Activated CD4-positive, alpha-beta T cell treated with anti-CD3 and anti-CD28 coated beads, Interleukin-2, amount 50 U/mL, for 1 hour (primary cell): ENCODE measurements at regions not wholly inside any gene's neighbourhood (a gene's known extent, or its start where the extent isn't known, plus 50 kb on each side); places are given as distances from the start of the nearest gene placed in this dataset.

Source experiments
- DNase-seq: peaks from one replicate; pipeline ENCODE4 v3.0.0-alpha.2; 2020

DNA sequence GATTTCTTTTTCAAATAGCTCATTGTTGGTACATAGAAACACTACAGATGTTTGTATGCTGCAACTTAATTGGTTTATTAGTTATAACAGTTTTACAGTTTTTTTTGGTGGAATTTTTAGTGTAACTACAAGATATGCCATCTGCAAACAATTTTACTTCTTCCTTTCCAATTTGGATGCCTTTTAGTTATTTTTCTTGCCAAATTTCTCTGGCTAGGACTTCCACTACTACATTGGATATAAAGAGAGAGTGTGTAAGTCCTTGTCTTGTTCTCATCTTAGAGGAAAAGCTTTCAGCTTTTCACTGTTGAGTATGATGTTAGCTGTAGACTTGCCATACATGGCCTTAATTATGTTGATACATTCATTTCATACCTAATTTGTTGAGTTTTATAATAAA is 143.6 kb upstream of the EOMES start:
- DNase-seq: no peak

DNA sequence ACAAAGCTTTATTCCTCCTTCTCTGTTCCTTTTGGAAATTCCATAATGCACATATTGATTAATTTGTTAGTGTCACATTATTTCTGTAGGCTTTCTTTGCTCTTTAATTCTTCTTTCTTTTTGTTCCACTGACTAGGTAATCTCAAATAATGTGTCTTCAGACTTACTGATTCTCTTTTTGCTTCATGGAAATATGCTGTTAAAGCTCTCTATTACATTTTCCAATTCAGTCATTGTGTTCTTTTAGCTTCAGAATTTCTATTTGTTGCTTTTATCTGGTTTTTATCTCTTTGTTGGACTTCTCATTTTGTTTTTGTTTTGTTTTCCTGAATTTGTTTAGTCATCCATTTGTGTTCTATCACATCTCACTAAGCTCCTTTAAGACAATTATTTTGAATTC is 147.0 kb upstream of the EOMES start:
- DNase-seq: no peak

DNA sequence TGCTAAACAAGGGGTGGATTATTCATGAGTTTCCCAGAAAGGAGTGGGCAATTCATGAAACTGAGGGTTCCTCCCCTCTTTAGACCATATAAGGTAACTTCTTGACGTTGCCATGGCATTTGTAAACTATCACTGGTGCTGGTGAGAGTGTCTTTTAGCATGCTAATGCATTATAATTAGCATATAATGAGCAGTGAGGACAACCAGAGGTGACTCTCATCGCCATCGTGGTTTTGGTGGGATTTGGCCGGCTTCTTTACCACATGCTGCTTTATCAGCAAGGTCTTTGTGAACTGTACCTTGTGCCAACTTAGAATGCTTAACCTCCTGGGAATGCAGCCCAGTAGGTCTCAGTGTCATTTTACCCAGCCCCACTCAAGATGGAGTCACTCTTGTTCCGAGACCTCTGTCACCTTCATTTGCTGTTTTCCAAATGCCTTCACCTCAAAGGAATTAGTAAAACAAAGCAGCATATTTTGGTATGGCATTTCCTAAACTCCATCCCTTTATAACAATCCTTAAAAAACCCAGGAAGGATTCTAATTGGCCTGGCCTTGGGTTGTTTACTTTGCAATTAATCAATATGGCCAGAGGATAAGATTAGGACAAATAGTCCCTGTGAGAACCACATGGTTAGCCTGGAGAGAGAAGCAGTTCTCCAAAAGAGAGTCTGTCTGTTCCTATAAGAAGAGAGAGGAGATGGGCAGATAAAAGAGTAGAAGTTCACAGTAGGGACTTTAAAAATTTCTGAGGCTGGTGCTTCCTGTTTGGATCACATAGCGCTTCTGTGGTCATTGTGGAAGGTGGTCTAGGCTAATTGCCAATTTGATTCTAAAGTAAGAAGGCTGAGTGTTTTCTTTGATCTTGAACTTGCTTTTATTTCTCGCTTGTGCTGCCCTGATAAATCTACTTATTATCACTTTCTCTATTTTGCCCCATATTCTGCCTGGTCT is 155.2 kb upstream of the EOMES start:
- DNase-seq: no peak

DNA sequence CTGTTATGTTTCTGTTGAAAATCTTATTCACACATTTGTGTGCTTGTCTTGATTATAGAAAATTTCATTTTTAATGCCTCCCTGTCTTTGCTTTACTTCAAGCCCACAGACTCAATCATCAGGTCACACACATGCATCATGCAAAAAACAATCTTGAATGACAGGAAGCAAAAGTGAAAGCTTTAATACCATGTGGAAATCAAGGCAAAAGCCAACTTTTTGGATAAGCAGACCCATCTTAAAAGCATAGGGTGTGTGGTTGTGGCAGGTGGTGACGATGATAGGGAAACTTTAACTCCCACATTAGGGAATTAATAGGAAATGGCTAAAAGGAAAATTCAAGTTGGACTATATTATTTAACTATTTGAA is 155.9 kb upstream of the EOMES start:
- no peak for DNase-seq

DNA sequence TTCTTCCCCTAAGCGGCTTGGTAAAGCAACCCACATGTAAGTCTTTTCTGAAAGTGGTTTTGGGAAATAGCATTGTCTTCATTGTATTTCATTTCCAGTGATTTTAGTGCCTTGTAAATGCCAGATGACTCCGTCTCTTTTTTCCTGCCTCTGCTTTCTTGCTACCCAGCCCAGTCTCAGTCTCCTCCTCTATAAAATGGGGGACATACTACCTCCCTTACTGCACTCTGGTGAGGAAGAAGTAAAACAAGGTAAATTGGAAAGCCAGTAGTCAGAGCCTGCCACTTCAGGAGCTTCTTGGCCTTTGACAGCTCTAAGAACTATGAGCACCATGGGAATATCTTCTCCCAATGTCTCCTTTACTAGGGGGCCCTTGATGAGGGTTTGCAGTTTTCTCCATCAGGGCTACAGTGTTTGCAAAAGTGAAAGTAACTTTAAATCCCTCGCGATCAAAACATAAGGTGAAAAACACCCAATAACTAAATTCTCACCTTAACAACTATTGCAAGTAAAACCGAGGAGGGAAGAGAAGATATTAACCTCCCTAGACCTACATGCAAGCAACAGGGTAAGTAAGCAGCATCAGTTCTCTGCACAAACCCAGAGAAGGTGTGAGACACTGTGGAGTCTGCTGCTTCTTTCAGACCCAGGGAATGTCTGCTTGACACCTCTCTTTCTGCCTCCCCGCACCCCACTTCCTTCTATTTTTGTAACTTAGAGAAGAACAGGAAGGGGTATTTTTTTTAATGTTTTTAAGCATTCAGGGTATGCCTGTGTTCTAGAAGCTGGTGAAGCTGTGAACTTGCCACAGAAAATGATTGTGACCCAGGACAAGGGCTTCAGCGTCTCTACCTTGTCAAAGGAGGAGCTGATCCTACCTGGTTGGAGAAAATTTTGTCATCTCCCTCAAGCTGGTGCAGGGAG is 159.1 kb upstream of the EOMES start:
- DNase-seq: peak; percentile 22

DNA sequence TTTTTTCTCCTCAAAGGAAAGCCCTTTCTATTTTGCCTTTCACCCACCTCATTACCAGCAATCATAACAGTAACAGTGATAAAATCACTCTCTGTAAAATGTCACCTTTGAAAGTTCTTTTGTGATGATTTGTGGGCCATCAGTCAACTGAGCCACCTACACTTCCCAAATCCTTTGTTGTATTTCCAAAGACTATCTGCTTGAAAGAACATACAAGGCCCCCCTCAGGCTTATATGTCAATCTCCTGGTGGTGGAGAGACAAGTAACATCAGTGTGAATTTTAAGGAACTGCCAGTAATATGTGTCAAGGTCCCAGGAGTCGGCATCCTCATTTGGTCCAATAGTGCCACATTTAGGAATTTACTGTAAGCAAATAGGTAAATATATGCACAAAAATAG is 161.1 kb upstream of the EOMES start:
- DNase-seq: no peak

DNA sequence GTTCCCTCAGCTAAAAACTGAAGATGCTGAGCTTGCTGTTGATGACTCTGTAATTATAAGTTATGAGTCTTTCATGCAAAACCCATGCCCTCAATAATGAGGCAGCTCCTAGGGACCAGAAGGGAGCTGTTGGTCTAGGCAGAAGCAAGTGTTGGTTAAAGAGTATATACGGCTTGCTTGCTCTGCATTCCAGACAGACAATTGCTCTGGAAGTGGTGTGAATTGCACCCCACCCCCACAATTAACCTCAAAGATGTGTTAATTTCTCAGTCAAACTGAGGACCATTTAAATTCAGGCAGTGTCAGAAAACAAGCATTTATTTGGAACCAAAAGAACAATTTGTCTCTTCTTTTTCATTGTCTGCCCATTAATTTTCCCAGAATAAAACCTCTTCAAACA is 163.5 kb upstream of the EOMES start:
- DNase-seq: no peak

DNA sequence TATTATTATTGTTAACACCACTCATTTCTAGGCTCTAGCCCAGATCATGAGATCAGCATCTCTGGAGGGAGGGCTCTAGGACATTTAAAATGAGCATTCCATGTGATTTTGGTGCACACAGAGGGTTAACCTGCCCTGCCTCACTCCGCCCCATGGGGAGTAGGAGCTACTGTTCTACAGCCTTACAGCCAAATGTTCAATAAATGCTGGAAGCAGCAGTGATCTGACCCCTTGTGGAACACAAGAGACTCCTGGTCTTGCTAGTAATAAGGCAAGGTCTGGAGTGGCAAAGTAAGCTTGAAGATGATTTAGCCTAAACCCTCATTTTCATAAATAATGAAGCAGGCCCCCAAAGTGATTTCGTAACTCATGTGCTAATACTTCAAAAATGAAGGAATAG is 166.4 kb upstream of the EOMES start:
- no peak for DNase-seq

DNA sequence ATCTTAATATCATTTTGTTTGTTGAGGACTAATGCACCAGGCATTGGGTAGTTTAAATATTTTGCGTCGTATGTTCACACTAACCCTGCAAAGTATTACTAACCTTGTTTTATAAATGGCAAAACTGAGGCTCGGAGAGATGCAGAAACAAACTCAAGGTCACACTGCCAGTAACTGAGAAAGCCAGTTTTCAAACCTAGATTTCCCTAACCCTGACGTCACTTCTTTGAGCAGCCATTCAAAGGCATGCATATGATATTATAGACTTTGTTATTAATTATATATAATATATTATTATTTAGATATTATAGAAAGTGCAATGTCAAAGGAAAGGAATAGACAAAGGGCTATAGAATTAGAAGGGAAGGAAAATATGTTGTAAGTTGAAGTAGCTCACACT is 167.6 kb upstream of the EOMES start:
- no peak for DNase-seq

DNA sequence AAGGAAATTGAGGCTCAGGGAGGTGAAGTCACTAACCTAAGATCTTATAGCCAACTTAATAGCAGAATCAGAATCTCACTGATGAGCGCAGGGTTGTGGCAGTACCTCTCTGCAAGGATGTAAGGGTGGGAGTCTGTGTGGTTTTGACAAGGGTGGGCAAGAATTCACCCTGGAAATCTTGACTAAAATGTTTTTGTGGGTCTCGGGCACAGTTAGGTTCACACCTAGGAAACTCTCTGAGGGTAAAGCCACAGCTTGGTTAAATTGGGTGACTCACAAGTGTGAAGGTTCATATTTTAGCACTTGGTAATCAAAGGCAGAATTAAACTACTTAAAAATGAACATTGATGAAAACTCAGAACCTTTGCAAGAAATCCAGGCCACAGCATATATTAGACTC is 178.2 kb upstream of the EOMES start:
- no peak for DNase-seq

DNA sequence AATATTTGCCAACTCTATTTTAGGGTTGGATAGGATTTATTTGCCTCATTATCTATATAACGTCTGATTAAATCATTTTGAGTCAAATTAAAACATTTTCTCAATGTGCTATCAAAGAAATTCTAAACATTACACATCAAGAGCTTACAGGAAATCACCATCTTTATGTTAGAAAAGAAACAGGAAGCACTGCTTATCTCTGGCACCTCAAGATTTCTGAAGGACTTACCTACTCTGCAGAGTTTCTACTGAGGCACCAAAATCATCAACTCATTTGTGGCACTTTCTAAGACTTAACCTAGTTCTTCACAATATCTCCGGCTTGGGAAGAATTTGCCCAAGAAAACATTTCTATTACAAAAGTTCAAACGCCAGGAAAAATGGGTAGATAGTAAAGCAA is 181.3 kb upstream of the EOMES start:
- no peak for DNase-seq

DNA sequence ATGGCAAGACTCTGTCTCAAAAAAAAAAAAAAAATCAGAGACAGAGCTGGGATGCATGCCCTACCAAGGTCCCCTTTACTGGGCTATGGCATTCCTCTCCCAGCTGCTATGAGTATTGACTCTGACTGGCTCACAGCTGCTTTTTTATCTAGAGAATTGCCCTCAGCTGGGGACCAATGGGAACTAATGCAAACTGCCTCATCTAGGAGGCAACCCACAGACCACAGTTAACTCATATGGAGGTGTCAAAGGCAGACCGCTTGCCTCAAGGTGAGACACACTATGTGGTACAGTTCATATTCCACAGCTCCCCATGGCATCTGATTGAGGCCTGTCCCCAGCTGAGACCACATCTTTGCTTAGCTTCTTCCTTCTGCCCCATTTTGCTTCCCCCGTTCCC is 183.5 kb upstream of the EOMES start:
- DNase-seq: no peak

DNA sequence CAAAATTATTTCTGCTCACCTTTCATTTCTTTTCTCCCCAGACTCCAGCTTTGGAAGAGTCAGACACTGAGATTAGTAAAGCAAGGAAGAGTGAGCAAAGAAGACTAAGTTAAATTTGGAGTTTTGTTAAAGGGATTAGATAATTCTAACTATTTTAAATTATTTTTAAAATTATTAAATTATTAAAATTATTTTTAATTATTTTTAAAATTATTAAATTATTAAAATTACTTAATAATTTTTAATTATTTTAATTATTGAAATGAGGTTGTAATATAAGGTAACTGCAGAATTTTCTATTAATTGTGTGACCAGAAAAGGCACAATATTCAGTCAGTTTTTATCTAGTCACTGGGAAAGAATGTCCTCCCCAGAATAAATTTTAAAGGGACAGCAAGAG is 185.0 kb upstream of the EOMES start:
- no peak for DNase-seq

DNA sequence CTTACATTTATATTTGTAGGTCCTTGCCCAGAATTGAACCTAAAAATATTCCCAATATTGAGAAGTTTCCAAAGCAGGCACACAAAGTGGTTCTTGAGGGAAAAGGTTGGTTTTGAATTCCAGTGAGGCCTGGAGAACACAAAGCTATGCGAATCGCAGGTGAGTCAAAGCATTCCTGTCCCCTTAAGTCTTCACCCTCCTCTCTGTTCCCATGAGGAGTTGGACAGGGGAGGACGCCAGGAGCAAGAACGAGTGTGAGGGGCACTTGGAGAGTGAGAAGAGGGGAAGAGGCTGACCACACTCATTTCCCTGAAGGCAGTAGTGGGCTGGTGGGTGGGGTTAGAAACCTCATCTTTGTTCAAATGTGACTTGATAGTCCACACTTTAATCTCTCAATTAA is 185.8 kb upstream of the EOMES start:
- no peak for DNase-seq

DNA sequence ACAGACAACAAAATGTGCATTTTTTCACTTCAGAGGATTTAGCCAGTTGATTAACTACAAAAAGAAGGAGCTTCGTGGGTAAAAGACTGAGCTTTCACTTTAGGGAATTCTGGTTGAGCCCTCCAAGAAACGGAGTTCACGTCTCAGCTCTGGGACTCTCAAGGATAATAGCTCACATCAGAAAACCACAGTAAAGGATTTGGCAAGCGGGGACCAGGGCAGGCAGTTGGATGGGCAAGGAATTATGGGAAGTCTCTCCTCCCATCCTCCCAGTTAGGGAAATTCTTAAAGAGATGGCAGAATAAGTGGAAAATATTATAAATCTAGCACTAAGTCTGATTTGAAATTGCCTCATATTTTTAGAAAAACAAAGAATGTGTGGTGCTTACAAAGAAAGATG is 188.3 kb upstream of the EOMES start:
- no peak for DNase-seq

DNA sequence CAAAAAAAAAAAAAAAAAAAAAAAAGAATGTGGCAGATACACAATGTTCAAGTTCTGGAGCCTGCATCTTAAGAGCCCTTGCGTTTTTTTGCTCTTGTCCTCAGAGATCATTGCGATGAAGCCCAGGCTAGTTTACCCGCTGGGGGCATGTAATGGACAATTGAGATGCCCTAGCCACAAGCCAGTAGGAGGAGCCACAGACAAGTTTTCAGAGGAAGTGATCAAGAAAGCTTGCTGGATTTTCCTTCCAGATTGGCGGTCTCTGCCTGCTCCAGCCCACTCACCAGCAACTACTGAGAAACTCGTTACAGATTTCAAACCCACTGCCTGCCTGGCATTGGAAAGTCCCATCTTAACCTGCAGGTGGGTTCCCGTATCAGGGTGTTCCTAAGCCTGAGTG is 192.1 kb upstream of the EOMES start:
- no peak for DNase-seq

DNA sequence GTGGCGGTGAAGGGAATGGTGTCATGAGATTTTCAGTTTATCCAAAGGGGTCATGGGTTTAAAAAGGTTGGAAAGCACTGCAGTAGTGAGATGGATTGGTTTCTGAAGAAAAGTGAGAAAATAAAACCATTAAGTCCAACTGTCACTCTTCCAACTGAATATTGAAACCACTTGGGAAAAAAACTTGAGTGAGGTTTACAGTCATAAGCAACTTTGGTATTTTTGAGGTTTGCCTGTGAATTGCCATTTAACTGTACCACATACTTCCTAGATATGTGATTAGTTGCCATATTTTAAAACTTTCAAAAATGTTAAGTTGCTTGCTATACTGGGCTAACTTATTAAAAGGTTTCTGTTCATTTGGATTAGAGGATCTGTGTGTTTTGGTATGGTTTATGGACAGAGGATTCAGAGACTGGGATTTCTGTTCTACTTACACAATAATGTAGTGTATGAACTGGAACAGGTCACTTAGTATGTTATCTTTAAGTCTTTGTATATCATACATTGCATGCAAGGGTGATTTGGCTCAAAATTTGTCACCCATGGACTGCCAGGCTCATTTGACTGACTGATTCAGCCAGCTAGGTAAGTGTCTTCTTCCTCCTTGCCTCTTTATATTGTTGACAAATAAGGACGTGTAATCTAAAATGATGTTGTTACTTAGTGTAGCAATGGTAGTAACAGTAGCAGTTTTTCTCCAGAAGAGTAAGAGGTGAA is 201.4 kb upstream of the EOMES start:
- no peak for DNase-seq

DNA sequence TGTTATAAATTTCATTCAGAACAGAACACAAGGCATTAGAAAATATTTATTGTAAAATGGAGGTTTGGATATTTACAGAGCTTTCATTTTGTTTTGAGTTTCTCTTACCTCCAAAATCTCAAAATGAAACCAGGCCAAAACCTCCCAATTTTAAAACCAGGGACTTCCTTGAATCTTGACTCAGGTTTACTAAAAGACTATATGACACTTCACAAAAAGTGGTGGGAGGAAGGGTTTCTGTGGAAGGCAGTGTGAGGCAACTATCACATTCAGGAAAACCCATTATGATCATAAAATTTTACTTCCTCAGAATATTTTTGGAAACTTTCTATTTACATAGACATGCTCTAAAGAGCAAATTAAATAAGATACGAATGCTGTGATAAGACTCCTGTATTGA is 205.8 kb upstream of the EOMES start:
- DNase-seq: no peak

DNA sequence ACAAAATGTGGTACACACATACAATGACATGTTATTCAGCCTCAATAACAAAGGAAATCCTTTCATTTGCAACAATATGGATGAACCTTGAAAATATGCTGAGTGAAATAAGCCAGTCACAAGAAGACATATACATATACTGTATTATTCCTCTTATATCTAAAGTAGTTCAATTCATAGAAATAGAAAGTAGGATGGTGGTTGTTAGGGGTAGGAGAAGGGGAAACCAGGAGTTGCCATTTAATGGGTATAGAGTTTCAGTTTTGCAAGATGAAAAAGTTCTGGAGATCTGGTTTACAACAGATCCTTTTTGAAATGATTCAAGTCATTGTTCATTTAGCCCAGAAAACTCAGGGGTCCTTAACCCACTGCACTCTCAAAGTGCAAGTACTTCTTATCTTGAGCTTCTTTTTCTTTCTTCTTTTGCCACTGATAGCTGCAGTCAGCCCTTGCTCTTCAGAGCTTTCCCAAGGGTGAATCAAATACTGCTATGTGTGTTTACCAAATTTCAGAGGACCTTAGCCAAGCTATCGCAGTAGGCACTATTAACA is 208.0 kb upstream of the EOMES start:
- DNase-seq: no peak

DNA sequence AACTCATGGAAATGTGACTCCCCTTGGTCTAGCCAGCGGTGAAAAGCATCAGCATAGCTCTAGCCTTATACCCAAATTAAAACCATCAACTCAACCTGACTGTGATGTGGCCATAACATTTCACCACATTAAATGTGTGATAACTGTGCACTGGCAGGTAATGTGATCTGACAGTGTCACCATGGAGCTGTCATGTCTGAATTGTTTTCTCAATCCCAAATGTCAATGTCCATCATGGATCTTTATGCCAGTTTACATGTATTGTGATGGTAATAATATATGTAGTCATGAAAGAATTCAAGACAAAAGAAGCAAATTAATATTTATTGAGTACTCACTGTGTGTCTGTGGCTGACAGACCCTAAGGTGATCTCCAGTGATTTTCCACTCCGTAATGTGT is 213.4 kb upstream of the EOMES start:
- DNase-seq: no peak

DNA sequence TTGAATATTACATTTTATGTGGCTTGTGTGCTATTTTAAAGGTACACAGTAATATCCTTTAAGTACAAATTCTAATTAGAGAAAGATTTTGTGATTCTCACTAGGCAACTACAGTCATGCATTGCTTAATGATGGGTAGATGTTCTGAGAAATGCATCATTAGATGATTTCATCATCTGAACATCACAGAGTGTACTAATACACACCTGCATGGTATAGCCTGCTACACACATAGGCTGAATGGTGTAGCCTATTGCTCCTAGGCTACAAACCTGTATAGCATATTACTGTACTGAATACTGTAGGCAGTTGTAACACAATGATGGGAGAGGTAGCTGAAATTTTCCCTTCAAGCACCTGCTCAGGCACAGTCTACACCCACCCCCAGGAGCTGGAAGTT is 217.4 kb upstream of the EOMES start:
- DNase-seq: no peak

DNA sequence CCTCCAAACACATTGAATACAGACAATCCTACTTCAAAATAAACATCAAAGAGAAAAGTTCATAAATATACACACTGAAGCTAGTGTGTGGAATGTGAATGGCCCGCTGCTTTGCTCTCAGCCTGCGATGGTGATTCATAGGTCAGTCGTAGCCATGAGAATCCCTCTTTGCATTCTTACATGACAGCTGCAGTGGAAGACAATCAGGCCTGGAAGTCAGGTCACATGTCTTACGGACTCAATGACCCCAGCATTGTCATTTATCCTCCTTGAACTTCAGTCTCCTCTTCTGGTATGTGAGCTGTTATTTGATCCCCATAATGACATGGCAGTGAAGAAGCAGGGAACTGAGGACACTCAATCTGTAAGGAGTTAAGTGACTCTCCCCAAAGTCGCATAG is 217.8 kb upstream of the EOMES start:
- no peak for DNase-seq

DNA sequence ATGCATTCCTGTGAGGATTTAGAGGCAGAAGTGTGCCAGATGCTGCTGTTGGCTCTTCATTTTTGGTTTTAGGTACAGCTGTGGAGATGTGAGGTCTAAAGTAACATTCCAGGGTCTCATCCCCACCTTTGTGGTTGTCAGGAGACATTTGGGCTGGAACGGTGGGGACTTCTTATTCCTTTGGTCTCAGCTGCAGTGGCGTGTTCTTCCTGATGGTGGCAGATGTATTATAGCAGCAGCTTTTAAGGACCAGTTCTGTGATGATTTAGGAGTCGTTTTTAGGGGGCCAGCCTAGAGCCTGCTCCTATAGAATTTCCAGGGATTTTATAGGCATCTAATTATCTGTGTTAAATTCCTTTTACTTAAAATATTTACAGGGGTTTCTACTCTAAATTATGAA is 221.0 kb upstream of the EOMES start:
- DNase-seq: no peak
